Activated B cell treated with CpG ODN at 0.5 μM for 24 hours (primary cell): ENCODE measurements at regions not wholly inside any gene's neighbourhood (a gene's known extent, or its start where the extent isn't known, plus 50 kb on each side); places are given as distances from the start of the nearest gene placed in this dataset.

Experiments
- ATAC-seq: fragments of 200-7000 bp; cut with Tn5 transposase; one replicate; pipeline ENCODE4 v1.10.0; 2021; ENCODE audit warnings: low read depth, mild to moderate bottlenecking, moderate library complexity
- CTCF ChIA-PET: fragments of 350-600 bp; sonication (Branson Sonifier 250); formaldehyde crosslinking; loops from one replicate; lab custom pipeline; 2021; ENCODE audit warnings: antibody characterized with exemption; lab: Charles Lee
- POLR2A ChIA-PET: fragments of 350-600 bp; sonication (Branson Sonifier 250); formaldehyde crosslinking; loops from one replicate; lab custom pipeline; 2021; ENCODE audit warnings: antibody characterized with exemption; lab: Charles Lee
- DNase-seq: peaks from one replicate; pipeline ENCODE4 v3.0.0; 2022
- H3K27ac Mint-ChIP-seq: one replicate; pipeline ENCODE4 v1.8.0; 2020; ENCODE audit warnings: mixed read lengths
- H3K27me3 Mint-ChIP-seq: one replicate; pipeline ENCODE4 v1.8.0; 2021; ENCODE audit warnings: mixed read lengths
- H3K36me3 Mint-ChIP-seq: one replicate; pipeline ENCODE4 v1.8.0; 2021; ENCODE audit warnings: low read depth, mixed read lengths
- H3K4me1 Mint-ChIP-seq: one replicate; pipeline ENCODE4 v1.8.0; 2021; ENCODE audit warnings: mixed read lengths
- H3K4me3 Mint-ChIP-seq: one replicate; pipeline ENCODE4 v1.8.0; 2020; ENCODE audit warnings: mild to moderate bottlenecking, mixed read lengths
- H3K9me3 Mint-ChIP-seq: one replicate; pipeline ENCODE4 v1.8.0; 2020; ENCODE audit warnings: mixed read lengths
- CTCF ChIP-seq: fragments of 200-600 bp; IDR thresholded peaks from one replicate; pipeline ENCODE4 v1.8.0; 2022; ENCODE audit warnings: antibody characterized with exemption, mild to moderate bottlenecking
- intact Hi-C: fragments of 100-400 bp; cut with micrococcal nuclease; formaldehyde crosslinking; loops from one replicate; pipeline ENCODE4 v1.15.1; 2024

GRCh38 chr3:180290300-180290699 is 253.6 kb upstream of the PEX5L start:
- H3K27me3 Mint-ChIP-seq: no peaks in the 10 kb centered on the region
- DNase-seq (no peak), ATAC-seq (no peak)
- H3K9me3 Mint-ChIP-seq: no peaks in the 10 kb centered on the region
- no peak overlapping the region for H3K27ac Mint-ChIP-seq
- no peaks in the 10 kb centered on the region for H3K36me3 Mint-ChIP-seq
- H3K4me1 Mint-ChIP-seq: no peaks in the 10 kb centered on the region
- ChIA-PET POLR2A (no interaction called here), CTCF (no interaction called here)
- no peak for TF ChIP-seq CTCF
- intact Hi-C loops: no loop called here
- no peak overlapping the region for H3K4me3 Mint-ChIP-seq

- POLR2A ChIA-PET: no interaction called here
- Mint-ChIP-seq H3K9me3 (no peaks in the 10 kb centered on the region), H3K27ac (no peak overlapping the region), H3K4me1 (no peaks in the 10 kb centered on the region), H3K36me3 (no peaks in the 10 kb centered on the region), H3K4me3 (no peak overlapping the region), H3K27me3 (no peaks in the 10 kb centered on the region)
- DNase-seq (no peak), ATAC-seq (no peak)
- CTCF ChIA-PET: no interaction called here
- intact Hi-C loops: no loop called here
- TF ChIP-seq CTCF: no peak
Measured at GRCh38 chr3:180294282-180295027, 257.7 kb upstream of the PEX5L start.

GRCh38 chr3:180295811-180296210 is 259.1 kb upstream of the PEX5L start:
- H3K27me3 Mint-ChIP-seq: no peaks in the 10 kb centered on the region
- POLR2A ChIA-PET: no interaction called here
- CTCF ChIA-PET: no interaction called here
- TF ChIP-seq CTCF: no peak
- no peaks in the 10 kb centered on the region for H3K9me3 Mint-ChIP-seq
- no peak overlapping the region for H3K27ac Mint-ChIP-seq
- no peak overlapping the region for H3K4me3 Mint-ChIP-seq
- no peaks in the 10 kb centered on the region for H3K36me3 Mint-ChIP-seq
- DNase-seq: no peak
- intact Hi-C loops: no loop called here
- no peak for ATAC-seq
- no peaks in the 10 kb centered on the region for H3K4me1 Mint-ChIP-seq

GRCh38 chr3:180296971-180297370 is 260.2 kb upstream of the PEX5L start:
- H3K9me3 Mint-ChIP-seq: no peaks in the 10 kb centered on the region
- ChIA-PET POLR2A (no interaction called here), CTCF (no interaction called here)
- no peak for ATAC-seq
- intact Hi-C loops: no loop called here
- no peak for TF ChIP-seq CTCF
- no peak for DNase-seq
- H3K27me3 Mint-ChIP-seq: no peaks in the 10 kb centered on the region
- no peaks in the 10 kb centered on the region for H3K4me1 Mint-ChIP-seq
- H3K36me3 Mint-ChIP-seq: no peaks in the 10 kb centered on the region
- no peak overlapping the region for H3K27ac Mint-ChIP-seq
- H3K4me3 Mint-ChIP-seq: no peak overlapping the region

- DNase-seq: no peak
- H3K9me3 Mint-ChIP-seq: no peaks in the 10 kb centered on the region
- H3K4me3 Mint-ChIP-seq: no peak overlapping the region
- CTCF ChIA-PET: no interaction called here
- POLR2A ChIA-PET: no interaction called here
- H3K27ac Mint-ChIP-seq: no peak overlapping the region
- H3K4me1 Mint-ChIP-seq: no peaks in the 10 kb centered on the region
- H3K27me3 Mint-ChIP-seq: peaks cover 2% of the 10 kb centered on the region
- no peak for TF ChIP-seq CTCF
- no peaks in the 10 kb centered on the region for H3K36me3 Mint-ChIP-seq
- ATAC-seq: no peak
- intact Hi-C loops: no loop called here
Measured at GRCh38 chr3:180306155-180306554, 269.4 kb upstream of the PEX5L start.
